GM13977 (cell line): ENCODE measurements at regions not wholly inside any gene's neighbourhood (a gene's known extent, or its start where the extent isn't known, plus 50 kb on each side); places are given as distances from the start of the nearest gene placed in this dataset.
A peak's percentile ranks its signal among the peaks of the same experiment; 100 is the strongest.

ENCODE experiments used
- DNase-seq: peaks from one replicate; pipeline ENCODE4 v3.0.0; 2012; ENCODE audit warnings: low spot score
- CTCF ChIP-seq: IDR thresholded peaks from 2 replicates; pipeline ENCODE4 v1.5.1; 2012; ENCODE audit warnings: mild to moderate bottlenecking, control low read depth; ENCODE audit not compliant: insufficient read depth; ENCODE audit errors: extremely low read depth, missing control alignments
- in situ Hi-C: fragments of 300-500 bp; cut with MboI; formaldehyde crosslinking; loops from one replicate; pipeline ENCODE4 v1.12.0; 2022; ENCODE audit warnings: low sequenced_read_pairs, low pct_unique_long_range_greater_than_20kb, mixed read lengths, inconsistent platforms; ENCODE audit not compliant: unreplicated experiment

DNA sequence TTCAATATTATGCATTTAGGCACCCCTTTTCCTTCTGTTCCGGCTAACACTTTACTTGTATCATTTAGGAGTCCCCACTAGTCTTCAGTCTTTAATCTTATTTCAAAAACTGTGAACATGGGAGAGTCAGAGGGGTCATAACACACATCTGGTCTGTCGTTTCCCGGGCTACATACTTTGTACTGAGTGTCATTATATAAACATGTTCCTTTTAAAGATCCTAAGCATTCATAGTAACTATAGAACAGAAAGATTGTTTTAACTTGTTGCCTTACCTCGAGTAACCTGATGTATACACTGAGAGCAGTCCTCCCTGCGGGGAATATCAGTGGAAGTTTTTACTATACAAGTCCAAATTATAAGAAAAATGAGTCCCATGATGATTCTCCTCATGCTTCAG, 78.2 kb upstream of the VEPH1 start:
- no peak for DNase-seq
- no peak for TF ChIP-seq CTCF
- in situ Hi-C loops, result no loop called here

GRCh38 chr3:157578181-157578580, 75.0 kb upstream of the VEPH1 start:
- in situ Hi-C loops, result no loop called here
- DNase-seq, result no peak
- TF ChIP-seq CTCF, result no peak

DNA sequence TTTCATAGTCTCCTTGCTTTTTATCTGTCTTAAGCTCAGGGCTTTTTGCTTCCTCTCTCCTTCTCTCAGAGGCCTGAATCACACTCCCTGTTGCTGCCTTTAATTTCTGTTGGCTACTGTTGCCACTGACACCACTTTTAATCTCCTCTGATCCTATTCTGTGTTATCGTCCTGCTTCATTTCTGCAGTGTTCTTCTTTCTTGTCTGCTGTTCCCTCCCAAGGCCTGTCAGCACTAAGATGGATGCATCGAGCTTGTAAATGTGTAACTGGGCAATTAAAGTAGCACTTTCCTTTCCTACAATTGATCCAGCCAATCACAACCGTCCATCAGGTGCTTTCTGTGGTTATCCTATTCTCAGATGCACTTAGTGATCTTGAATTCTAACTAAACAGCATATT, 71.3 kb upstream of the VEPH1 start:
- no peak for DNase-seq
- TF ChIP-seq CTCF, result no peak
- in situ Hi-C loops, result no loop called here

GRCh38 chr3:157573780-157574378, 70.7 kb upstream of the VEPH1 start:
- TF ChIP-seq CTCF, result no peak
- no peak for DNase-seq
- in situ Hi-C loops, result no loop called here

- no peak for DNase-seq
- TF ChIP-seq CTCF, result no peak
- in situ Hi-C loops, result no loop called here
Observed at GRCh38 chr3:157573281-157573680, 70.1 kb upstream of the VEPH1 start.

GRCh38 chr3:157572559-157573270, 69.5 kb upstream of the VEPH1 start:
- peak; percentile 74 for TF ChIP-seq CTCF
- peak; percentile 45 for DNase-seq
- in situ Hi-C loops, result no loop called here
